ENCODE measurements at regions not wholly inside any gene's neighbourhood (a gene's known extent, or its start where the extent isn't known, plus 50 kb on each side); places are given as distances from the start of the nearest gene placed in this dataset.

DNA sequence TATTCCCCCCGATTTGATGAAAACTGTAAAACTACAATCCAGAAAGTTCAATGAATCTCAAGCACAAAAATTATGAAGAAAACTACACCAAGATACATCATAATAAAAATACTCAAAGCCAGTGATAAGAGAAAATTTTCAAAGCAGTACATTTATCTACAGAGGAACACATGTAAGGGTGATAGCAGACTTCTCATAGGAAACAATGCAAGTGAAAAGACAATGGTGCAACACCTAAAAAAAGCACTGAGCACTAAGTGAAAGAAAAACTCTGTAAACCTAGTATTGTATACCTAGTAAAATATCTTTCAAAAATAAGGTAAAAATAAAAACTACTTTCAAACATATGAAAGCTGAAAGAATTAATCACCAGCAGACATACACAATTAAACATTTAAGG, 76.1 kb upstream of the IRF2BP2 start:
- no peak for DNase-seq (ENCODE audit: low read depth)

DNA sequence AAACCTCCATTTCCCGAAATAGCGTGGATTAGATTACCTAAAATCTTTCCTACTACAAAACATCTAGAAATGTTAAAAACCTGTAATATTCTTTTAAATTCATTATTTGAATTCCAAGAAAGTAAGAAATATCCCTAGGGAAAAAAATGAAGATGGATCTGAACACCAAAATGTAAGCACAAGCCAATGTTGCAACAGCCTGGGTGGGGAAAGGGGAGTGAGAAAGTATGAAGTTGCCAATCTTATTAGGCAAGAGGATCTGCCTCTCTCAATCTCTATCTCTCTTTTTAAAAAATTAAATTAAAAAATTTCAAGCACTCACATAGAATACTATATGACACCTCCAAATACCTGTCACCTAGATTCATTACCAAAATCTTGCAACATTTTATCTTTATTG, 74.9 kb upstream of the IRF2BP2 start:
- DNase-seq (ENCODE audit: low read depth) = no peak

DNA sequence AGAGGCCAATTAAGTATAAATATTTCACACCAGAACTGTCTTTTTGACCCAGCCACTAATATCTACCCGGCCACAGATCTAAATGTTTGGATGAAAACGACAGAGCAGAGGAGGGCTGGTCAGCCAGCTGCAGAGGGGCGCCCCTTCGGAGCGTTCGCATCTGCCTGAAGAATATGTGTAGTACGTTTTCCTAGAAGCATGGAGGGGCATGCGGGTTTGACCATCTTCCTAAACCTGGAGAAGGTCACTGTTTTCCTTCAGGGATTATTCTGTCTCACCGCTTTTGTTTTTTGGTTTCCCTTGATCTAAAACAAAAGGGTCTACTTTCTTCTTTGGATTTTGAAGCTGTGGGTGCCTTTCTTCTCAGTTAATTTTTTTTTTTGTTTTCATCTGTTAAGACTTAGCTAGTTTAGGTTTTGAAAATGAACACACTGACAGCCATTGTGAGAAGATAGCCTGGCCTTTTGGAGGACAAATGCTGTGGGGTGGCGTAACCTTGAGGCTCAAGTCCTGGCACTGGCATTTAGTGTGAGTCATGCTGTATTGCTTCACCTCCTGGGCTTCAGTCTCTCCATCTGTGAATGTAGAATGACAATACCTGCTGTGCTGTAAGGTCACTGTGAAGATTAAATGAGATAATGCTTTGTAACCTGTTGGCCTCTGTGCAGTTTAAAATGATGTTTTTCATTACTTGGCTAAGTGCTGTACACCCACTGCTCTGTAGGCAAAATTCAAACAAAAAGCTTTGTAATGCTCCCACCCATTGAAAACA, 74.1 kb upstream of the IRF2BP2 start:
- peak; percentile 78 for DNase-seq (ENCODE audit: low read depth)

DNA sequence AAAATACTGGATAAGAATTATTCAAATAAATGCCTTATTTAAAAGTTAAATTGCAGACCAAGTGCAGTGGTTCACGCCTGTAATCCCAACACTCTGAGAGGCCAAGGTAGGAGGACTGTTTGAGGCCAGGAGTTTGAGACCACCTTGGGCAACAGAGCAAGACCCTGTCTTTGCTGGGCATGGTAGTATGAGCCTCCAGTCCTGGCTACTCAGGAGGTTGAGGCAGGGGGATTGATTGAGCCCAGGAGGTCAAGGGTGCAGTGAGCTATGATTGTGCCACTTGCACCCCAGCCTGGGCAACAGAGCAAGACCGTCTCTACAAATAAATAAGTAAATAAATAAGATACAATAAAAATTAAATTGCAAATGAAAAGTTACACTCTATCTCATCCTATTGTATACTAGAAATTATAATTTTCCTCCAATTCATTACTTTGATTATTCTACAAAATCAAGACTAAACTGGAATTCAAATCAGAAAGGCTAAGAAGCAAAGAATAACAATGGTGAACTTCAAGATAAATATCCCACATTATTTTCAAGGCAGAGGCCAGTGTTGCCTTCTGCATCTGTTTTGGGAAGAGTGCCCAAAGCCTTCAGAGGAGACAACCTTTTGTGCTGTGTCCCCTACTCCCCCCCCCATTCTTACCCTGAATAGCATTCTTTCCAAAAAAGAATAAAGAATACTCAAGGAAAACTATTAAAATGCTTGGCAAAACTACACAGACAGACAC, 73.3 kb upstream of the IRF2BP2 start:
- no peak for DNase-seq (ENCODE audit: low read depth)

DNA sequence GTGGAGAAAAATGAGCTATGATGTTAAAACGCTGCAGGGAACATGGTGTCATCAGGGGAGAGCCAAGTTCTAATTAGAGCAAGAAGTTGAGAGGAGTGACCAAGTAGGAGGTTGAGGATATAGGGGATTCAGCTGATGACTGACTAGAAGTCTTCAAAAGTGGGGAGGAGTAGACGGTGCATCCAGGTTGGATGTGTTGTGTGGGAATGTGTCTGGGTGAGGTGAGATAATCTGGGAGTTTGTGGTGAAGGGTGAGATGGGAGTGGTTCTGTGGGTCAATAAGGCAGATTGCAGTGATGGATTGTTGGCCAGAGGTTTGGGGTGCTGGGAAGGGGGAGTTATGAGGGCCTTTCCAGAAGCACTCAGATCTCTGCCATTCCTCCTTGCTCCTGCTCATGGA, 72.0 kb upstream of the IRF2BP2 start:
- DNase-seq (ENCODE audit: low read depth) = no peak

DNA sequence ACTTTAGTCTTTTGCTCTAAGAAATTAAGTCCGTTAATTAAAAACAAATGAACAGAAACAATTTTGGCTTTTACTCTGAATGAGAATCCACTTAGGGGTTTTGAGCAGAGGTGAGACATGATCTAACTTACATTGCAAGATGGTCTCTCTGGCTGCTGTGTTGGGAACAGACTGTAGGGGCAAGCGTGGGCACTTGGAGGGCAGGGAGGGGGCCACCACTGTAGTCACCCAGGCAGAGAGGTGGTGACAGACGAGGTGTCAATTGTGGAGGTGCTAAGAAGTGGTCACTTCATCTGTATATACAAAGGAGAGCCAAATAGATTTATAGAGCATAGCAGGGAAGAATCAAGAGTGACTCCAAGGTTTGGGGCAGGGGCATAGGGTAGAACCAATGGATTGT, 71.1 kb upstream of the IRF2BP2 start:
- DNase-seq (ENCODE audit: low read depth) = no peak

DNA sequence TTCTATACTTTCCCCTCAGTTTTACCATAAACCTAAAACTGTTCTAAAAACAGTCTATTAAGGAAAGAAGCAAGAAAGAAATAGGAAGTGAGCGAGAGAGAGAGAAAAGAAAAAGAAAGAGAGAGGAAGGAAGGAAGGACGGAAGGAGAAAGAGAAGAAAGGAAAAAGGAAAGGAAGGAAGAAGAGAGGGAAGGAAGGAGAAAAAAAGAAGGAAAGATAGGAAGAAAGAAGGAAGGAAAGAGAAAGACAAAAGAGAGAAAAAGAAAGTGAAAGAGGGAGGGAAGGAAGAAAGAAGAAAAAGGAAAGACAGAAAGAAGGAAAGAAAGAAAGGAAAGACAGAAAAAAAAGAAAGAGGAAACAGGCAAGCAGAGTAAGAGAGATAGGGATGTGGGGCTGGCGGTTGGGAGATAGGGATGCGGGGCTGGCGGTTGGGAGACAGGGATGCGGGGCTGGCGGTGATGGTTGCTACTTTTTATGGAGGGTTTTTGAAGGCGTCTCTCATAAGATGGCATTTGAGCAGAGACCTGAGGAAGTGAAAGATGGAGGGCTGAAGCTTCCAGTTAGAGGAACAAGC, 70.4 kb upstream of the IRF2BP2 start:
- no peak for DNase-seq (ENCODE audit: low read depth)

DNA sequence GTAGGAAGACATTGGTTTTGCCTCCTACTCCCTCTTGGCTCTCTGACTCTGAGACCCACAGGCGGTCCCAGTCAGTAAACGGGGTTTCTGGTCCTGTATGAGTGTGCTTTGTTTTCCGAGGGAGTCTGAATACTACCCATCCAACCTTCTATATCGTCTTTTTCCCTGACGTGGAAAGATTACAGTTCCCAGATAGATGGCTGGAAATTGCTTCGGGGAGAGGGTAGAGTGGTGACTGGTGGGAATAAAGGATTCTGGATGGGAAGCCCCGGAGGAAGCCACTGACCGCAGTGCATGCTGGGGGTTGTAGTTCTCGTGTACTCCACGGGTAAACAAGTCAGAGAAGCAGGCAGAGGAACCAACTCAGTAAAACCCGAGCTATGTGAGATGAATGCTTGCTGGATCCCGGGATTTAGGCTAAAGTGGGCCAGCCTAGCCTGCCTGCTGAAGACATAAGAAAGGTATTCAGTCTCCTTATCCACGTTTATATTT, 66.2 kb upstream of the IRF2BP2 start:
- peak; percentile 94 for DNase-seq (ENCODE audit: low read depth)

DNA sequence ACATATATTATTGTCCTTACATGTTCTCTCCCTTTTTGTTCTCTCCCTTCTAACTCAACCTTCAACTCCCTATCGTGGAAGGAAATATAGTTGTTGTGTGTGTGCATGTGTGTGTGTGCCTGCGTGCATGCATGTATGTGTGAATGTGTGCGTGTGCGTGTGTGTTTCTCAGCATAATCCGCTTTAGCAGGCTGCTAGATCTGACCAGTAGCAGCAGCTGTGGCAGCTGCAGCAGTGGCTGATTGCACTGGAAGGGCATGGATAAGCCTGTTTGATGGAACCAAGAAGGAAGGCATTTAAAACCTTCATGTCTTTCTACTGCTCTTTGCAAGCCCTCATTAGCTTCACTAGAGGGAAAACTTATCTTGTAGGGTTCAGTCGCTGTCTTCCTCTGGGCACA, 65.6 kb upstream of the IRF2BP2 start:
- DNase-seq (ENCODE audit: low read depth) = peak; percentile 75

DNA sequence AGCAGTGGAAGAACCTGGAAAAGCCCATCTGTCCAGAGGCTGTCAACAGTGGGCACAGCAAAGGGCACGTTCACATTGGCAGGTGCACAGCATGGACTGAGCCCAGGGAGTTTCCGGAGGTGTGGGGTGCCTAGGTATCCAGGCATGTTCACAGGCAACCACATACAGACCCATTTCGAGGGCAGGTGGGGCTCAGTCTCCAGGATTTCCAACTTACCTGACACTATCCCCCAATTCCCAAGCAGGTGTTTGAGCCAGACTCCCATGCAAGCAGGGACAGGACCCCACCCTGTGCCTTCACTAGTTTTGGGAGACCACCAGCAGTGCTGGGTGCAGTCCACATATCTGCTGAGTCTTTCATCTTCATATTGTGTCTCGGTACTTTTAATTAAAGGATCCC, 65.0 kb upstream of the IRF2BP2 start:
- DNase-seq (ENCODE audit: low read depth) = no peak

DNA sequence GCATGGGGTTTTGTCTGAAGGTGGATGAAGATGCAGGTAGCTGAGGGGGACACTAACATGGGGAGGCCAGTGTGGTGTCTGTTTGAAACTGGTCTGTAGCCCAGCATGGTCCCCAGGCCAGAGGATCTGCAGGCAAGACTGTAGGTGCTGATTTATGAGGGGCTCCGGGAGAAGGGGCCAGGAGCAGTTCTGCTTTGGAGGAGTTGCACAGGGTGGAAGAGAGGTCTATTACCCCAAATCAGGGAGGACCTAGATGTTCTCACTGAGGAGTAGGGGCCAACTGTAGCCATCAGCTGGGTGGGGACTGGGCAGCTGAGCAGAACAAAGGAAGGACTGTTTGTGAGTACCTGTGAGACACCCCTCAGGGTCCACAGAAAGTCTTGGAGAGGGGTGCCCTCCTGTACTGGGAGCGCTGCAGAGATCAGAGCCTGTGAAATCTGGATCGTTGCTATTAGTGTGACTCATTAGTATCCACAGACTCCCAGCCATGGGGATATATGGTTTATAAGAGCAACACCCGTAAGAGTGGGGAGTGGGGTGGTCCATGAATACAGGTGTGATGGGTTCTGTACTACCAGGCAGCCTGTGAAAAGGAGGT, 64.3 kb upstream of the IRF2BP2 start:
- DNase-seq (ENCODE audit: low read depth) = no peak

DNA sequence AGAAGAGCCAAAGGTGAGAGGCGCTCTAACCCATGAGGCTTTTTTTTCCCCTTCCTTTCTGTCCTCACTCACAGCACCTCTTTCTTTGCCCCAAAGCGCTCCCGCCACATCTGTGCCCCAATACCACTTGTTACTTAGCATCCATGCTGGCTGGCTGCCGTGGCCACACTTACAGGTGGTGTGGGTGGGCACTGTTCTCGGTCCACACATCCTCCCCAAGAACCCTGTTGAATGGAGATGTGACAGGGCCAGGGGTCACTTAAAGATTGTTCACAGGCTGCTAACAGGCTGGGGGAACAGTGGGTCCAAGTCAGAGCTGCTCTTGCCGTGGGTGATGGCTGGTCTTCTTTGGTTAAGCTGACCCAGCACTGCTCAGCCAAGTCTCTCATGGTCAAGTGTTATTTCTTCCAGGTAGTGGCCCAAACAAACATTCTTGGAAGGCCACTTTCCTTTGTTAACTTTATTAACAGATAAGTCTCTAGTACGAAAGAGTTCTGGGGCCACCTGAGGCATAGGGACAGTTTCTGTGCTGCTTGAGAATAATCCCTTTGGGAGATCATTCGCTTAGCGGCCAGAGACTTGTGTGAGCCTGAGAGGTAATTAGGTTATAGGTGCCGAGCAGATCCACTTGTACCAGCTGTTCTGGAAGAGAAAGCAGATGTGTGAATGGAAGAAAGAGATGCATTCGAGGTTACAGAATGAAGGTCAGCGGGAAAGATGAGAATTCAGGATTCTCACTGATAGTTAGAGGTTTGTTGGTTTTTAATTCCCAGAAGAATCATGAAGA, 62.6 kb upstream of the IRF2BP2 start:
- no peak for DNase-seq (ENCODE audit: low read depth)

DNA sequence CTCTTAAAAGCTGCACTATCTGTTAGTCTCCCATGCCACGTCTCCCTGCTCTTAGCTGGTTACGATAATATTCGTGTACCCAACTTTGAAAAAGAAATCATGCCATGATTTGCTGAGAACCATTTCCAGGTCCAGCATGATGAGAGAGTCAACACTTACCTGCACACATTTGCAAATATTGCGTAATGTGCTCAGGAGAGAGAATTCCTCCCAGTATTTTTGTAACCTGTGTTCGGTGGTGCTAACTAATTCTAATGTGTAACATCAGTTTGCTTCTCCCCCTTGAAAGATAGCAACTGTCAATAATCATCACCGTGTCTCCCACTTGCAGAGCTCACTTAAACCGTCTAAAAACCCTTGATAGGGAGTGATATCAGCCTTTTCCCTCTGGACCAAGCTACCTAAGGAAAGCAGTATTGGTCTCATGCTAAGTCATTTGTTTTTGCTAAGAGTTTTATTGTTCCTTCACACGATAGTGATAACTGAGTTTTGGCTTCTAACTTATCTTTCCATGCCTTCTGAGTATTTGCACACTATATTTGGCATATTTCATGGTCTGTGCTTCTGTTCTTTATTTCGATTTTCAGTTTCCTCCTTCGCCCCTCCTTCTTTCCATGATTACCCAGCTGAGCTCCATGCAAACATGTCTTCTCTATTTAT, 61.1 kb upstream of the IRF2BP2 start:
- no peak for DNase-seq (ENCODE audit: low read depth)

DNA sequence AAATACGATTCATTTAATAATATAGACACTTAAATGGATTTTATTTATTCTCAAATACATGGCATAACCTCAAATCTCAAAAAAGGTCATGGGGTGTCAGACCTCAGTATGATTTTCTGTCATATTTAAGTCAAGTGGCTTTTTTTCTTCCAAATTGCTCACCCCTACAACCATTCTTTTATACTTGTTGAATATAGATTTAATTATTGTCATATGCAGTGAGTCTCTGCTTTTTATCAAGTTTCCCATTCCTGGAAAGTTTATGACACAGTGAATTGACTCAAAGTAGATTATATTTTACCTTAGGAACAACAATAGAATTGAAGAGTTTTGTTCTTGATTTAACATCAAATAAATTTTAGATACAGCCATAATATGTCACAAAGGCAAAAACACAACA, 59.5 kb upstream of the IRF2BP2 start:
- DNase-seq (ENCODE audit: low read depth) = no peak

DNA sequence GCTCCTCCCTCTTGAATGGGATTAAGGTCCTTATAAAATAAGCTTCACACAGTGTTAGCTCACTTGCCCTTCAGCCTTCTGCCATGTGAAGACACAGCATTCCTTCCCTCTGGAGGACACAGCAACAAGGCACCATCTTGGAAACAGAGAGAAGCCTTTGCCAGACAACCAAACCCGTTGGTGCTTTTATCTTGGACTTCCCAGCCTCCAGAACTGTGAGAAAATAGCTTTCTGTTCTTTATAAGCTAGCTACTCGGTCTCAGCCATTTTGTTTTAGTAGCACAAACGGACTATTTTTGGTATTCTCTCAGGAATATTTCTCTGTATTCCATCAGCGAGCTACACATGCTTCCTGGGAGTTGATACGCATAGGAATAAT, 58.6 kb upstream of the IRF2BP2 start:
- no peak for DNase-seq (ENCODE audit: low read depth)

DNA sequence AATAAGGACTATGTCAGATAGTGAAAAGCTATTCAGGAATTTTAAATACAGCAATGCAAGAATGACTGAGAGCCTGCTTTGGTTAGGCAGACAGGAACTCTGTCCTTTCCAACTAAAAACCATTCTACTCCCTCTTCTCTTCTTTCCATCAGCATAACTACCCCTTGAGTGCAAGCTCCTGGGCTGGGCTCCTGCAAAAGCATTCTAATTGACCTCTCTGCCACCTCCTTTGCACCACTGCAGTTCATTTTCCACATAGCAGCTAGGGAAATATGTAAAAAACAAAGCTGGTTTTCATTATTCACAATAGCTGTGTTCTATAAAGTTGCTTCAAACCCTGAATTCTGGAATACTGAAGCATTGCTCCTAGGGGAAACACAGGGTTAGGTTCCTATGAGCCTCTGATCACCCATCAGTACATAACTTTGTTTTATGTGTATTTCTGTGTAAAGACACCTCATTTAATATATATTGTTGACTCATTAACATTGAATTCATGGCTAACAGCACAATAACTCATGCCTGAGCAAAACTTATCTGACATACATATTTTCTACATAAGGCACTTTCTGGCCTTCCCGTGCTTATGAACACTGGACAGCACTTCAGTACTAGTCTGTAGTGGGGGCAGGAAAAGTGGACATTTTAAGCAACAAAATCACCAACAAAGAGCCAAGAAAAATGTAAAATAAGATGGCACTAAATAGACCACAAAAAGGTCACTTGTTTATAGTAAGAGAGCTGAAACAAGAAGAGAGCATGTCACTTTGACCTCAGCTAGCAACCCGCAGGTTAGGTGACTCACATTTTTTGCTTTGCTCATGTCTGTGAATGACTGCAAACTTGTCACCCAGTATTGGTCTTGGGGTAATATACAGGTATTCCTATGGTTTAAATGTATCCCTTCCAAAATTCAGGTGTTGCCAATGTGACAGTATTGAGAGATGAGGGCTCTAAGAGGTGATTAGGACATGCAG, 57.9 kb upstream of the IRF2BP2 start:
- no peak for DNase-seq (ENCODE audit: low read depth)

DNA sequence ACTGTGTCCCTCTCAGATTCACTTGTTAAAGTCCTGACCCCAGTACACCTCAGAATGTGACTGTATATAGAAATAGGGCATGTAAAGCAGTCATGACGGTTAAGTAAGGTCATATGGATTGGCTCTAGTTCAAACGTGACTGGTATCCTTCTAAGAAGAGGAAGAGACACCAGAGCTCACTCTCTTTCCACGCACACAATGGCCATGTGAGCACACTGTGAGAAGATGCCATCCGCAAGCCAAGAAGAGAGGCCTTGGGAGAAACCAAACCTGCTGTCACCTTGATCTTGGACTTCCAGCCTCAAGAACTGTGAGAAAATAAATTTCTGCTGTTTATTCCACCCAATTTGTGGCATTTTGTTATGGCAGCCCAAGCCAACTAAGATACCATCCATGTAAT, 56.8 kb upstream of the IRF2BP2 start:
- DNase-seq (ENCODE audit: low read depth) = no peak

DNA sequence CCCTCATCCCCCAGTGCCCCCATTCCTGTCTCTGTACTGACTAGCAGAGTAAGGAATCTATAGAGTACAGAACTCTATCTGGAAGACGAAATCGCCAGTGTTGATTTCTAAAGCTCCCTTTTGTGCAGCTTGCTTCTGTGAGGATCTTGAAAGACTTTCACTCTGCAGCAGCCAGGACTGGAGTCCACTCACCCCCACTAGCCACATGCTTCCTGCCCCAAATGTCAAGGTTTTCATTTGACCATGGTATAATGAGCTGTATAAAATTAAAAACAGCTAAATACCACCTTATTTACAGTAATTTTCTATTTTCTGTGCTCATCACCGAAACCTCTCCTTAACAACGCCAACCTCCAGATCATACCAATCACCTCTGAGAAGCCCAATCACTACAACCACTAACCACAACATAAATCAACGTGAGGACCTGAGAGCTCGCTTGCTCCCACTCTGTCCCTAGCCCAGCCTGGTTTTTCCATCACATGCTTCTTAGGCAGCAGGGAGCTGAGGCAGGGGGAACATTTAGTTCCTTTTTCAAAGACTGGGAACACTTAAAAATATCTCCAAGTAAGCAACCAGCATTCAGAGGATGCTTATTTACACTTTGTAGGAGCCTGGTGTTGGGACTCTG, 56.1 kb upstream of the IRF2BP2 start:
- no peak for DNase-seq (ENCODE audit: low read depth)

DNA sequence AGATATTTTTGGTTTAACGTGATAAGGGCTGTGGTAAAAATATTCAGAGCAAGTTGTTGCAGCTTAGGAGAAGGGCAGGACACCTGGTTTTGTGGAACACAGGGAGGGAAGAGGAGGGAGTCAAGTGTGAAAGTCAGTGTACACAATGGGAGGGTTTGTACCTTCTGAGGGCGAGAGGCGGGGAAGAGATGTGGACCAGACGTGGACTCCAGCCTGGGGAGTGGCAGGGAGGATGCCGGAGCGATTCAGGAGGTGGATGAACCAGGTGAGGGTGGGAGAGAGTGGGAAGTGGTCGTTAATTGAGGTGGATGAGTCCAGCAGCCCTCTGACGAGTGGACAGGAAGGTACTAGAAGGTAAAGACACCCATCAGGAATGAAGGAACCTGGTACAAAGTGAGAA, 52.2 kb upstream of the IRF2BP2 start:
- DNase-seq (ENCODE audit: low read depth) = no peak
